Smooth muscle cell (in vitro differentiated cells): ENCODE measurements at regions not wholly inside any gene's neighbourhood (a gene's known extent, or its start where the extent isn't known, plus 50 kb on each side); places are given as distances from the start of the nearest gene placed in this dataset.
A peak's percentile ranks its signal among the peaks of the same experiment; 100 is the strongest.

Experiments used
- DNase-seq: peaks from one replicate; lab custom pipeline; 2025; ENCODE audit not compliant: unreplicated experiment; lab: John Stamatoyannopoulos, UW
- H2AFZ ChIP-seq: fragments of 200-600 bp; sonication (generic); 2 replicates; pipeline ENCODE4 v1.6.0; 2016; ENCODE audit warnings: antibody characterized with exemption, low read depth, mild to moderate bottlenecking
- H3F3A ChIP-seq: fragments of 200-600 bp; sonication (generic); 2 replicates; pipeline ENCODE4 v1.6.0; 2017; ENCODE audit warnings: antibody characterized with exemption, low read depth
- H3K27ac ChIP-seq: fragments of 200-600 bp; sonication (generic); 2 replicates; pipeline ENCODE4 v1.5.1; 2016; ENCODE audit warnings: low read depth, mild to moderate bottlenecking
- H3K27me3 ChIP-seq: fragments of 200-600 bp; sonication (generic); 2 replicates; pipeline ENCODE4 v1.6.1; 2016; ENCODE audit warnings: low read depth, mild to moderate bottlenecking
- H3K36me3 ChIP-seq: fragments of 200-600 bp; sonication (generic); 2 replicates; pipeline ENCODE4 v1.5.1; 2016; ENCODE audit warnings: low read depth
- H3K4me1 ChIP-seq: fragments of 200-600 bp; sonication (generic); 2 replicates; pipeline ENCODE4 v1.5.1; 2016; ENCODE audit warnings: low read depth
- H3K4me2 ChIP-seq: fragments of 200-600 bp; sonication (generic); 2 replicates; pipeline ENCODE4 v1.6.0; 2016; ENCODE audit warnings: mild to moderate bottlenecking
- H3K4me3 ChIP-seq: fragments of 200-600 bp; sonication (generic); 2 replicates; pipeline ENCODE4 v1.5.1; 2016; ENCODE audit warnings: mild to moderate bottlenecking
- H3K79me2 ChIP-seq: fragments of 200-600 bp; sonication (generic); 2 replicates; pipeline ENCODE4 v1.6.0; 2016; ENCODE audit warnings: low read depth, mild to moderate bottlenecking
- H3K9ac ChIP-seq: fragments of 200-600 bp; sonication (generic); 2 replicates; pipeline ENCODE4 v1.6.0; 2016; ENCODE audit warnings: low read depth
- H3K9me3 ChIP-seq: fragments of 200-600 bp; sonication (generic); replicated peaks from 2 replicates; pipeline ENCODE4 v1.5.1; 2016; ENCODE audit warnings: low read depth
- H4K20me1 ChIP-seq: fragments of 200-600 bp; sonication (generic); 2 replicates; pipeline ENCODE4 v1.6.0; 2016; ENCODE audit warnings: low read depth
- CTCF ChIP-seq: fragments of 200-600 bp; sonication (generic); IDR thresholded peaks from 2 replicates; pipeline ENCODE4 v1.5.1; 2017; ENCODE audit warnings: borderline replicate concordance, mild to moderate bottlenecking, antibody characterized with exemption; ENCODE audit not compliant: insufficient read depth, poor library complexity, severe bottlenecking
- WGBS: methylation state at CpG from one replicate; pipeline ENCODE4 v1.1.7; 2016; ENCODE audit warnings: low lambda C conversion rate; 5-methylcytosine and 5-hydroxymethylcytosine counted together

- 60% methylated on average over 1 of the region's 1 CpG for WGBS
- H3K9me3 ChIP-seq, result no peaks in the 10 kb centered on the region
- no peak overlapping the region for H2AFZ ChIP-seq
- H3F3A ChIP-seq, result no peaks in the 10 kb centered on the region
- H3K27ac ChIP-seq, result no peak overlapping the region
- no peaks in the 10 kb centered on the region for H3K79me2 ChIP-seq
- peak overlapping the region; percentile 42 for H3K4me2 ChIP-seq
- H3K4me1 ChIP-seq, result no peaks in the 10 kb centered on the region
- H3K36me3 ChIP-seq, result no peaks in the 10 kb centered on the region
- H4K20me1 ChIP-seq, result no peaks in the 10 kb centered on the region
- H3K9ac ChIP-seq, result no peak overlapping the region
- H3K4me3 ChIP-seq, result no peak overlapping the region
- TF ChIP-seq CTCF, result no peak
- no peaks in the 10 kb centered on the region for H3K27me3 ChIP-seq
- no peak for DNase-seq
Observed at GRCh38 chr2:163157891-163158496, 319.4 kb upstream of the KCNH7 start.

GRCh38 chr2:163157411-163157810 is 318.8 kb upstream of the KCNH7 start:
- Histone ChIP-seq H3K27ac (no peak overlapping the region), H3K27me3 (no peaks in the 10 kb centered on the region), H3K4me2 (peak overlapping the region; percentile 42), H4K20me1 (no peaks in the 10 kb centered on the region), H3K4me1 (no peaks in the 10 kb centered on the region), H2AFZ (no peak overlapping the region), H3F3A (no peaks in the 10 kb centered on the region), H3K9ac (no peak overlapping the region), H3K4me3 (no peak overlapping the region), H3K9me3 (no peaks in the 10 kb centered on the region), H3K79me2 (no peaks in the 10 kb centered on the region), H3K36me3 (no peaks in the 10 kb centered on the region)
- no peak for TF ChIP-seq CTCF
- DNase-seq, result no peak
- WGBS, result 67% methylated on average over 2 of the region's 2 CpGs

DNA sequence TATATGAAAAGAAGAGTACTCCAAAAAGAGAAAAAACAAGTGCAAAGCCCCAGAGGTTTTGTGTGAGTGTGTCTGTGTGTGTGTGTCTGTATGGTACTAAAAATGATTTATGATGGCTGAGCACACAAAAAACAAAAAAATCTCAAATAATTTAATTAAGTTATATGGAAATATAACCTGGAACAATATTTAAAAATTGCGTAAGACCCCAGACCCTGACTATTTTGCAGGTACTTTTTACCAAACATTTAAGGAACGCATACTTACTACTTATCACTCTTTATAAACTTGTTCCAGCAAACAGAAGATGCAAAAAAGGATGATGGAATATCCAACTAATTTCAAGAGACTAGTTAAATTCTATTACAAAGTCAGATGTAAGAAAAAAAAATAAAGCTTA is 317.4 kb upstream of the KCNH7 start:
- no peaks in the 10 kb centered on the region for H4K20me1 ChIP-seq
- 91% methylated on average over 2 of the region's 2 CpGs for WGBS
- H2AFZ ChIP-seq, result no peak overlapping the region
- no peak for DNase-seq
- no peaks in the 10 kb centered on the region for H3F3A ChIP-seq
- no peaks in the 10 kb centered on the region for H3K4me1 ChIP-seq
- no peaks in the 10 kb centered on the region for H3K9me3 ChIP-seq
- H3K4me2 ChIP-seq, result no peak overlapping the region
- no peak overlapping the region for H3K4me3 ChIP-seq
- TF ChIP-seq CTCF, result no peak
- H3K79me2 ChIP-seq, result no peaks in the 10 kb centered on the region
- no peak overlapping the region for H3K27ac ChIP-seq
- no peak overlapping the region for H3K9ac ChIP-seq
- H3K27me3 ChIP-seq, result no peaks in the 10 kb centered on the region
- H3K36me3 ChIP-seq, result no peaks in the 10 kb centered on the region

DNA sequence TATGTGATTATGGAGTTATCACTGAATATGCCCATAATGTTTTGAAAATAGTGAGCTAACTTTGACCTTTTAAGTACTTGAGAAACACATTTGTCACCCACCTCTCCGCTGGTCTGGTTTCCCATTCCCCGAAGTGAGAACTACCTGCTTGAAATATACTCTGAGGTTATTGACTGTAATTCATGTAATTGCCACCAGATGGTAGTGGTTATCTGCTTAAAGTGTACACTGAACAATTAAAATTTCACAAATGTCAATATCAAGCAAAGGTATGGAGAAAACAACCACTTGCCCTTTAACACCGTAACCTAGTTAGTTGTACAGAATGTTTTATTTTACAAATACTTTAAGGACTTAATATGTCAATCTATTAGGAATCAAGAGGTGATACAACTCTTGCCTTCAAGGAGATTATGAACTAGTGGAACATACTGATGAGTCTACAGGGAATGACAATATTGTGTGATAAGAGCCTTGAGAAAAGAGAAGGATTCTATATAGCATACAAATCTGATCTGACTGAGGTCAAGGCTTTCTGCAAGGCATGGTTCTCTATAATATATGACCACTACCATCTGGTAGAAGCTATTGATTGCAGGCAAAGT is 316.8 kb upstream of the KCNH7 start:
- WGBS, result 65% methylated on average over 3 of the region's 3 CpGs
- H3K4me2 ChIP-seq, result no peak overlapping the region
- TF ChIP-seq CTCF, result peak; percentile 66
- DNase-seq, result no peak
- no peaks in the 10 kb centered on the region for H3F3A ChIP-seq
- H3K27me3 ChIP-seq, result no peaks in the 10 kb centered on the region
- H3K9me3 ChIP-seq, result no peaks in the 10 kb centered on the region
- H3K27ac ChIP-seq, result no peak overlapping the region
- no peak overlapping the region for H3K9ac ChIP-seq
- no peaks in the 10 kb centered on the region for H3K79me2 ChIP-seq
- H4K20me1 ChIP-seq, result no peaks in the 10 kb centered on the region
- H3K4me1 ChIP-seq, result no peaks in the 10 kb centered on the region
- no peak overlapping the region for H2AFZ ChIP-seq
- no peak overlapping the region for H3K4me3 ChIP-seq
- no peaks in the 10 kb centered on the region for H3K36me3 ChIP-seq
